Stimulated activated CD8-positive, alpha-beta memory T cell treated with anti-CD3 and anti-CD28 coated beads, Interleukin-4, amount 100 ng/mL, for 1 hour (primary cell): ENCODE measurements at regions not wholly inside any gene's neighbourhood (a gene's known extent, or its start where the extent isn't known, plus 50 kb on each side); places are given as distances from the start of the nearest gene placed in this dataset.

Source experiments
- DNase-seq, 2 donors: peaks; one replicate each; pipeline ENCODE4 v3.0.0-alpha.2; 2020; ENCODE audit warnings: low read depth in 2 of 2, low spot score in 1 of 2

GRCh38 chr5:133777951-133778350, 165.6 kb upstream of the FSTL4 start:
- no peak for DNase-seq

- no peak for DNase-seq
These were observed 163.4 kb upstream of the FSTL4 start for GRCh38 chr5:133775584-133776304.

GRCh38 chr5:133773247-133774202, 161.2 kb upstream of the FSTL4 start:
- DNase-seq: no peak

- DNase-seq: no peak
These were observed 157.5 kb upstream of the FSTL4 start for GRCh38 chr5:133769842-133770241.

- no peak for DNase-seq
These were observed 151.4 kb upstream of the FSTL4 start for GRCh38 chr5:133763744-133764143.

- no peak for DNase-seq
These were observed 149.3 kb upstream of the FSTL4 start for GRCh38 chr5:133761632-133762031.

- no peak for DNase-seq
These were observed 148.2 kb upstream of the FSTL4 start for GRCh38 chr5:133760532-133760931.

- DNase-seq: no peak
These were observed 146.3 kb upstream of the FSTL4 start for GRCh38 chr5:133758641-133759040.

- DNase-seq: no peak
These were observed 145.1 kb upstream of the FSTL4 start for GRCh38 chr5:133757396-133757945.

- DNase-seq: no peak
These were observed 144.4 kb upstream of the FSTL4 start for GRCh38 chr5:133756756-133757155.

GRCh38 chr5:133756036-133756435, 143.7 kb upstream of the FSTL4 start:
- no peak for DNase-seq

GRCh38 chr5:133754575-133755169, 142.3 kb upstream of the FSTL4 start:
- no peak for DNase-seq

- DNase-seq: no peak
These were observed 141.5 kb upstream of the FSTL4 start for GRCh38 chr5:133753856-133754255.

- DNase-seq: no peak
These were observed 139.5 kb upstream of the FSTL4 start for GRCh38 chr5:133751846-133752245.

- no peak for DNase-seq
These were observed 139.1 kb upstream of the FSTL4 start for GRCh38 chr5:133751421-133751820.

GRCh38 chr5:133750856-133751255, 138.5 kb upstream of the FSTL4 start:
- DNase-seq: no peak

- DNase-seq: no peak
These were observed 138.0 kb upstream of the FSTL4 start for GRCh38 chr5:133750356-133750755.

- no peak for DNase-seq
These were observed 137.1 kb upstream of the FSTL4 start for GRCh38 chr5:133749331-133749985.

GRCh38 chr5:133746834-133747233, 134.5 kb upstream of the FSTL4 start:
- DNase-seq: no peak

- no peak for DNase-seq
These were observed 132.6 kb upstream of the FSTL4 start for GRCh38 chr5:133744960-133745308.
